Upper lobe of right lung (tissue), 1 donor: ENCODE measurements at regions not wholly inside any gene's neighbourhood (a gene's known extent, or its start where the extent isn't known, plus 50 kb on each side); places are given as distances from the start of the nearest gene placed in this dataset.

ENCODE experiments used
- ATAC-seq: fragments of 200-7000 bp; cut with Tn5 transposase; one replicate; pipeline ENCODE4 v1.9.1; 2020; ENCODE audit warnings: mild to moderate bottlenecking, moderate library complexity
- DNase-seq: peaks from one replicate; pipeline ENCODE4 v3.0.0-alpha.2; 2020
- H3K27ac ChIP-seq: fragments of 200-600 bp; one replicate; pipeline ENCODE4 v1.8.0; 2022
- H3K27me3 ChIP-seq: fragments of 200-600 bp; one replicate; pipeline ENCODE4 v1.8.0; 2022; ENCODE audit warnings: mild to moderate bottlenecking
- H3K36me3 ChIP-seq: fragments of 200-600 bp; one replicate; pipeline ENCODE4 v1.8.0; 2022
- H3K4me1 ChIP-seq: fragments of 200-600 bp; one replicate; pipeline ENCODE4 v1.8.0; 2022
- H3K4me3 ChIP-seq: fragments of 200-600 bp; one replicate; pipeline ENCODE4 v1.8.0; 2022; ENCODE audit warnings: mild to moderate bottlenecking
- H3K9me3 ChIP-seq: fragments of 200-600 bp; one replicate; pipeline ENCODE4 v1.8.0; 2022
- intact Hi-C: fragments of 100-400 bp; cut with DNase I; formaldehyde crosslinking; loops from one replicate; pipeline ENCODE4 v1.11.0; 2022
- TF ChIP-seq, protein P1 (sequence below): fragments of 200-600 bp; IDR thresholded peaks from one replicate; pipeline ENCODE4 v1.8.0; 2022; ENCODE audit warnings: antibody characterized with exemption
- donor health status: DM: no; HTN: yes; CAD: no; lungs with severe emphysema.

DNA sequence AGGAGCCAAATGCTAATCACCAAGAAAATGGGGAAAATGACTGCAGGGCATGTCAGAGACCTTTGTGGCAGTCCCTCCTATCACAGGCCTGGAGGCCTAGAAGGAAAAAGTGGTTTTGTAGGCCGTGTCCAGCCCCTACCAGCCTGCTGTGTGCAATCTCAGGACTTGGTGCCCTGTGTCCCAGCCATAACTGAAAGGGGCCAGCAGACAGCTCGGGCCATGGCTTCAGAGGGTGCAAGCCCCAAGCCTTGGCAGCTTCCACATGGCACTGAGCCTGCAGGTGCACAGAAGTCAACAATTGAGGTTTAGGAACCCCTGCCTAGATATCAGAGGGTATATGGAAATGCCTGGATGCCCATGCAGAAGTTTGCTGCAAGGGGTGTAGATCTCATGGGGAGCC is 391.2 kb upstream of the FSIP2 start:
- TF ChIP-seq, protein P1, sequence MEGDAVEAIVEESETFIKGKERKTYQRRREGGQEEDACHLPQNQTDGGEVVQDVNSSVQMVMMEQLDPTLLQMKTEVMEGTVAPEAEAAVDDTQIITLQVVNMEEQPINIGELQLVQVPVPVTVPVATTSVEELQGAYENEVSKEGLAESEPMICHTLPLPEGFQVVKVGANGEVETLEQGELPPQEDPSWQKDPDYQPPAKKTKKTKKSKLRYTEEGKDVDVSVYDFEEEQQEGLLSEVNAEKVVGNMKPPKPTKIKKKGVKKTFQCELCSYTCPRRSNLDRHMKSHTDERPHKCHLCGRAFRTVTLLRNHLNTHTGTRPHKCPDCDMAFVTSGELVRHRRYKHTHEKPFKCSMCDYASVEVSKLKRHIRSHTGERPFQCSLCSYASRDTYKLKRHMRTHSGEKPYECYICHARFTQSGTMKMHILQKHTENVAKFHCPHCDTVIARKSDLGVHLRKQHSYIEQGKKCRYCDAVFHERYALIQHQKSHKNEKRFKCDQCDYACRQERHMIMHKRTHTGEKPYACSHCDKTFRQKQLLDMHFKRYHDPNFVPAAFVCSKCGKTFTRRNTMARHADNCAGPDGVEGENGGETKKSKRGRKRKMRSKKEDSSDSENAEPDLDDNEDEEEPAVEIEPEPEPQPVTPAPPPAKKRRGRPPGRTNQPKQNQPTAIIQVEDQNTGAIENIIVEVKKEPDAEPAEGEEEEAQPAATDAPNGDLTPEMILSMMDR: no peak
- Histone ChIP-seq H3K9me3 (no peaks in the 10 kb centered on the region), H3K36me3 (no peaks in the 10 kb centered on the region), H3K4me1 (no peaks in the 10 kb centered on the region), H3K27me3 (no peaks in the 10 kb centered on the region), H3K4me3 (no peak overlapping the region), H3K27ac (no peak overlapping the region)
- intact Hi-C loops: no loop called here
- ATAC-seq (no peak), DNase-seq (no peak)

DNA sequence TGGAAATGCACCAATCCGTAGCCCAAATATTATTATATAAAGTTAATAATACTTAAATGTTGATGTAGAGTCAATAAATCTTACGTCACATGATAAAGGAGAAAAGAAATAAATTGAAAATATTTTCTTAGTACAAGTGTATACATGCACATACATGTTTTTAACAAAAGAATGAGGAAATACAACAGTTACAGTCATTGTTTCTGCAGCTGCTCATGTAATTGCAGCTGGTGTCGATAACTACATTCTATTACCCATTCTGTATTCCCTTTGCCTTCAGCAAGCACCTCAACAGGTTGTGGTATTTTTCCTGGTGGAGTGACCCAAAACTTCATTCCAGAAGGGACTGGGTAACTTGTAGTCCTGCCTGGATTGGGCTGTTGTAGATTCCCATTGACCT is 377.8 kb upstream of the FSIP2 start:
- no peak for ATAC-seq
- DNase-seq: no peak
- intact Hi-C loops: no loop called here

DNA sequence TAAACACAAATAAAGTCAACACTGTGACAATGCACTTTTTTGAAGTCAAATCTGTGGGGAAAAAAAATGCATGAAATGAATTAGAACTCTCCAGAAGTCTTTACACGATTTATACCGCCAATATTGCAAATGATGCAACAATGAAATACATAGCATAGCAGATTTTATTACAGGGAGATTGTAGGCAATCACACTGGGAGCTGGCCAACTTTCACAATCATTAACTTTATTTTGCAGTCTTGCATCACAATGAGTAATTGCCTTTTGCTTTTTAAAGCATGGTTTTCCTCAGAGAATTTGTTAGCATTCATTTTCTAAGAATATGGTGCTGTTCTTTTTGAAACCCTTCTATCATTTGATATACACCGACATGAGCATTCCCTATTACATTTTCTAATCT is 366.4 kb upstream of the FSIP2 start:
- intact Hi-C loops: no loop called here
- no peak for DNase-seq
- ATAC-seq: no peak
- H3K4me1 ChIP-seq: no peaks in the 10 kb centered on the region
- no peak overlapping the region for H3K4me3 ChIP-seq
- H3K27ac ChIP-seq: no peak overlapping the region
- TF ChIP-seq, protein P1: no peak
- H3K9me3 ChIP-seq: no peaks in the 10 kb centered on the region
- H3K36me3 ChIP-seq: no peaks in the 10 kb centered on the region
- no peaks in the 10 kb centered on the region for H3K27me3 ChIP-seq

More for the DNA sequence above, 377.8 kb upstream of the FSIP2 start:
- Histone ChIP-seq H3K4me1 (no peaks in the 10 kb centered on the region), H3K9me3 (no peaks in the 10 kb centered on the region), H3K4me3 (no peak overlapping the region), H3K27me3 (no peaks in the 10 kb centered on the region), H3K27ac (no peak overlapping the region), H3K36me3 (no peaks in the 10 kb centered on the region)
- TF ChIP-seq, protein P1: no peak

DNA sequence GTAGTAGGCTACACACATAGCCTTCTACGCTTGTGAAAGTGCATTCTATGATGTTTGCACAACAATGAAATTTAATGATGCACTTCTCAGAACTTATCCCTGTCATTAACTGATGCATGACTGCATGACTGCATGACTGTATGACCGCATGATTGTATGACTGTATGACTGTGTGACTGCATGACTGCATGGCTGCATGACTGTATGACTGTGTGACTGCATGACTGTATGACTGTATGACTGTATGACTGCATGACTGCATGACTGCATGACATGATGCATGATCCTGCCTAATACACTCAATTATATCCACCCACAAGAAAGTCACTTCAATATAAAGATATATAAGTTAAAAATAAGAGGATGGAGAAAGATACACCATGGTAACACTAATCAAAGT is 365.4 kb upstream of the FSIP2 start:
- Histone ChIP-seq H3K27me3 (no peaks in the 10 kb centered on the region), H3K4me1 (no peaks in the 10 kb centered on the region), H3K9me3 (no peaks in the 10 kb centered on the region), H3K27ac (no peak overlapping the region), H3K4me3 (no peak overlapping the region), H3K36me3 (no peaks in the 10 kb centered on the region)
- ATAC-seq: no peak
- DNase-seq: no peak
- intact Hi-C loops: no loop called here
- TF ChIP-seq, protein P1: no peak

DNA sequence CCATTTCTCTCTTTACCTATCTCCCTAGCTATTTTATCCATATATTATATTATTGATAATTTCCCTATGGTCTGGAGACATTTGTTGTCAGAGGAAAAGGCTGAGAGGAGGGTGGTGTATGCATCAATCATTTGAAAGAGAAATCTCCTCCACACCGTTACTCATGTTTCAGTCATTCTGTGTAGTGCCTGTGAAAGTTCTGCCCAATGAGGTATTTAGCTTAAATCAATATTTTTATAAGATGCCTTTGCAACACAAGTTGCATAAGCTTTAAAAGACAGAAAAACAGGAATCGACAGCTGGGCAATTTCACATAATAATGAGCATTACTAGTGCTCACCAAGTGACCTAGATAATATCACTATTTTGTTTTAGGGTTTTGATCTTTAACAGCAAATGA is 363.7 kb upstream of the FSIP2 start:
- Histone ChIP-seq H3K27ac (no peak overlapping the region), H3K4me1 (no peaks in the 10 kb centered on the region), H3K4me3 (no peak overlapping the region), H3K36me3 (no peaks in the 10 kb centered on the region), H3K9me3 (no peaks in the 10 kb centered on the region), H3K27me3 (no peaks in the 10 kb centered on the region)
- TF ChIP-seq, protein P1: no peak
- ATAC-seq: no peak
- DNase-seq: no peak
- intact Hi-C loops: no loop called here

DNA sequence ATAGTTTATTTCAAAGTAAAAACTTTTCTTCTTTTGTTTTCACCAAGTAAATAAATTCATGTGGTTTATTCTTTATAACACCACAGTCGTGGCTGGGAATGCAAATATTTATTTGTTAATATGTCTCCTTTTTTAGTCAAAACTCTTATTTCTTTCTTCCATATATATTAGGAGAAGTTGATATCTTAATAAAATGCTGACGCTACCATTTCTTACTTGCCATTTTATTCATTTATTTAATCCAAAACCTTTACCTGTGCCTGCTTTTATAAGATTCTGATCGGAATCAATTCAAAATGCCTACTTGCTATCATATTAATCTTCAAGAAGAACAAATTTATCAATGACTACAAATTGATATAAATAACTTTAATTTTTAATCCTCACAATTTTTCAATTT is 362.9 kb upstream of the FSIP2 start:
- TF ChIP-seq, protein P1: no peak
- H3K9me3 ChIP-seq: no peaks in the 10 kb centered on the region
- ATAC-seq (no peak), DNase-seq (no peak)
- no peak overlapping the region for H3K27ac ChIP-seq
- intact Hi-C loops: no loop called here
- H3K27me3 ChIP-seq: no peaks in the 10 kb centered on the region
- H3K4me1 ChIP-seq: no peaks in the 10 kb centered on the region
- H3K36me3 ChIP-seq: no peaks in the 10 kb centered on the region
- H3K4me3 ChIP-seq: no peak overlapping the region
